SK-N-MC (cell line): ENCODE measurements at regions not wholly inside any gene's neighbourhood (a gene's known extent, or its start where the extent isn't known, plus 50 kb on each side); places are given as distances from the start of the nearest gene placed in this dataset.

Source experiments
- EZH2 ChIP-seq: fragments of 200-600 bp; sonication (generic); IDR thresholded peaks from one replicate; pipeline ENCODE4 v1.6.1; 2017; ENCODE audit warnings: antibody characterized with exemption
- FOXP2 ChIP-seq: optimal IDR thresholded peaks from 2 replicates; pipeline ENCODE3; 2011; ENCODE audit warnings: mild to moderate bottlenecking, moderate library complexity; ENCODE audit not compliant: insufficient read depth; ENCODE audit errors: extremely low read length, control extremely low read depth
- POLR2AphosphoS5 ChIP-seq: IDR thresholded peaks from 2 replicates; pipeline ENCODE4 v1.6.1; 2012; ENCODE audit warnings: mild to moderate bottlenecking, low read depth, low read length, borderline replicate concordance

DNA sequence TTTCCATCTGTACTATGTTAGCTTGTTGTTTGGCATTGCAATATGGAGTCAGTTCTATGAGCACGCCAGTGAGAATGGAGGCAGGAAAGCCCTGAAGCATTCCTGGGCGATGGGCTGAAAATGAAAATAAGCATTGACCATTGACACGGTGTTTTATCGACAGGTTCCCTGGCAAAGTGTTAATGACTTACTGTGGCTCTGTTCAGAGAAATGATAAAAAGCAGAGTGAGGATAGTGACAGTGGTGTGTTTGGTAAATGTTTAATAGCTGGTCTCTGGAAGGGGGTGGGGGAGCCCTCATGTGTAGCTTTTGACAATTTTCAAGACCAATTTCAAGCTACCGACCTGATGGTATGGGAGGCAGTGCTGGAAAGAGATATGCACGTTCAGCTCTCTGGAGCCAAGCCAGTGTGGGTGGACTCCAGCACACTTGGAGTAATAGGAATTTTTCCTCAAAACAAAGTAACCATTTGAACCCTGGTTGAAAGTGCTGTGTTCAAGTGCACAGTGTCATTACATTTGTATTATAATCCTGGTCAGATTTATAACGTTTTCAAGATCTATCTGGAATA, 341.7 kb upstream of the ROBO2 start:
- TF ChIP-seq EZH2 (no peak), POLR2AphosphoS5 (no peak), FOXP2 (no peak)
